ENCODE measurements at regions not wholly inside any gene's neighbourhood (a gene's known extent, or its start where the extent isn't known, plus 50 kb on each side); places are given as distances from the start of the nearest gene placed in this dataset.

- TF ChIP-seq POLR2A (IDR thresholded peaks at IDR 0.05; ENCODE audit: extremely low read depth, insufficient read length) (no peak), CTCF (IDR thresholded peaks at IDR 0.05; ENCODE audit: low read depth, low read length) (no peak), MAX (IDR thresholded peaks at IDR 0.05; ENCODE audit: low read depth, low read length) (no peak), MYC (IDR thresholded peaks at IDR 0.05; ENCODE audit: low read depth, low read length) (no peak)
These were observed 2376.7 kb downstream of the MAT2B start for GRCh38 chr5:165882099-165882498.

Data from NB4 (cell line).